ENCODE measurements at regions not wholly inside any gene's neighbourhood (a gene's known extent, or its start where the extent isn't known, plus 50 kb on each side); places are given as distances from the start of the nearest gene placed in this dataset.

- TF ChIP-seq CTCF (IDR thresholded peaks at IDR 0.05) (no peak), POLR2AphosphoS5 (IDR thresholded peaks at IDR 0.05; ENCODE audit: low read depth, low read length) (no peak), TCF7L2 (IDR thresholded peaks at IDR 0.05; ENCODE audit: low read depth, low read length) (no peak)
- TF ChIP-seq, protein P1, sequence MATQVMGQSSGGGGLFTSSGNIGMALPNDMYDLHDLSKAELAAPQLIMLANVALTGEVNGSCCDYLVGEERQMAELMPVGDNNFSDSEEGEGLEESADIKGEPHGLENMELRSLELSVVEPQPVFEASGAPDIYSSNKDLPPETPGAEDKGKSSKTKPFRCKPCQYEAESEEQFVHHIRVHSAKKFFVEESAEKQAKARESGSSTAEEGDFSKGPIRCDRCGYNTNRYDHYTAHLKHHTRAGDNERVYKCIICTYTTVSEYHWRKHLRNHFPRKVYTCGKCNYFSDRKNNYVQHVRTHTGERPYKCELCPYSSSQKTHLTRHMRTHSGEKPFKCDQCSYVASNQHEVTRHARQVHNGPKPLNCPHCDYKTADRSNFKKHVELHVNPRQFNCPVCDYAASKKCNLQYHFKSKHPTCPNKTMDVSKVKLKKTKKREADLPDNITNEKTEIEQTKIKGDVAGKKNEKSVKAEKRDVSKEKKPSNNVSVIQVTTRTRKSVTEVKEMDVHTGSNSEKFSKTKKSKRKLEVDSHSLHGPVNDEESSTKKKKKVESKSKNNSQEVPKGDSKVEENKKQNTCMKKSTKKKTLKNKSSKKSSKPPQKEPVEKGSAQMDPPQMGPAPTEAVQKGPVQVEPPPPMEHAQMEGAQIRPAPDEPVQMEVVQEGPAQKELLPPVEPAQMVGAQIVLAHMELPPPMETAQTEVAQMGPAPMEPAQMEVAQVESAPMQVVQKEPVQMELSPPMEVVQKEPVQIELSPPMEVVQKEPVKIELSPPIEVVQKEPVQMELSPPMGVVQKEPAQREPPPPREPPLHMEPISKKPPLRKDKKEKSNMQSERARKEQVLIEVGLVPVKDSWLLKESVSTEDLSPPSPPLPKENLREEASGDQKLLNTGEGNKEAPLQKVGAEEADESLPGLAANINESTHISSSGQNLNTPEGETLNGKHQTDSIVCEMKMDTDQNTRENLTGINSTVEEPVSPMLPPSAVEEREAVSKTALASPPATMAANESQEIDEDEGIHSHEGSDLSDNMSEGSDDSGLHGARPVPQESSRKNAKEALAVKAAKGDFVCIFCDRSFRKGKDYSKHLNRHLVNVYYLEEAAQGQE (IDR thresholded peaks at IDR 0.05; ENCODE audit: insufficient read depth in 1 of 2, low read depth in 2 of 2, low read length in 1 of 2): no peak
Measured at GRCh38 chr2:217430916-217431576, 571.2 kb upstream of the TNP1 start.

Data from Panc1 (cell line).